WI38 (cell line): ENCODE measurements at regions not wholly inside any gene's neighbourhood (a gene's known extent, or its start where the extent isn't known, plus 50 kb on each side); places are given as distances from the start of the nearest gene placed in this dataset.
"Not testable (repeated sequence)": the region's sequence is repeated elsewhere in the genome, so short reads cannot be mapped to it uniquely, and the experiment has no call there.

Experiments used
- H3K4me3 ChIP-seq: 2 replicates; pipeline ENCODE4 v1.5.1; 2011; ENCODE audit warnings: low read depth, mild to moderate bottlenecking, control low read depth, low read length
- TF ChIP-seq, protein P1 (sequence below): IDR thresholded peaks from 2 replicates; pipeline ENCODE4 v1.5.1; 2012; ENCODE audit warnings: low read depth, mild to moderate bottlenecking, control low read depth, low read length

- H3K4me3 ChIP-seq = no peak overlapping the region
- TF ChIP-seq, protein P1, sequence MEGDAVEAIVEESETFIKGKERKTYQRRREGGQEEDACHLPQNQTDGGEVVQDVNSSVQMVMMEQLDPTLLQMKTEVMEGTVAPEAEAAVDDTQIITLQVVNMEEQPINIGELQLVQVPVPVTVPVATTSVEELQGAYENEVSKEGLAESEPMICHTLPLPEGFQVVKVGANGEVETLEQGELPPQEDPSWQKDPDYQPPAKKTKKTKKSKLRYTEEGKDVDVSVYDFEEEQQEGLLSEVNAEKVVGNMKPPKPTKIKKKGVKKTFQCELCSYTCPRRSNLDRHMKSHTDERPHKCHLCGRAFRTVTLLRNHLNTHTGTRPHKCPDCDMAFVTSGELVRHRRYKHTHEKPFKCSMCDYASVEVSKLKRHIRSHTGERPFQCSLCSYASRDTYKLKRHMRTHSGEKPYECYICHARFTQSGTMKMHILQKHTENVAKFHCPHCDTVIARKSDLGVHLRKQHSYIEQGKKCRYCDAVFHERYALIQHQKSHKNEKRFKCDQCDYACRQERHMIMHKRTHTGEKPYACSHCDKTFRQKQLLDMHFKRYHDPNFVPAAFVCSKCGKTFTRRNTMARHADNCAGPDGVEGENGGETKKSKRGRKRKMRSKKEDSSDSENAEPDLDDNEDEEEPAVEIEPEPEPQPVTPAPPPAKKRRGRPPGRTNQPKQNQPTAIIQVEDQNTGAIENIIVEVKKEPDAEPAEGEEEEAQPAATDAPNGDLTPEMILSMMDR = no peak
Measured at GRCh38 chr20:53826090-53826489, 232.5 kb upstream of the ZNF217 start.

- no peak overlapping the region for H3K4me3 ChIP-seq
- TF ChIP-seq, protein P1 = no peak
Measured at GRCh38 chr20:53825282-53825681, 231.6 kb upstream of the ZNF217 start.

GRCh38 chr20:53824779-53825178 is 231.1 kb upstream of the ZNF217 start:
- H3K4me3 ChIP-seq = no peak overlapping the region
- TF ChIP-seq, protein P1 = no peak

- TF ChIP-seq, protein P1 = no peak
Measured at GRCh38 chr20:53823121-53823764, 229.6 kb upstream of the ZNF217 start.

DNA sequence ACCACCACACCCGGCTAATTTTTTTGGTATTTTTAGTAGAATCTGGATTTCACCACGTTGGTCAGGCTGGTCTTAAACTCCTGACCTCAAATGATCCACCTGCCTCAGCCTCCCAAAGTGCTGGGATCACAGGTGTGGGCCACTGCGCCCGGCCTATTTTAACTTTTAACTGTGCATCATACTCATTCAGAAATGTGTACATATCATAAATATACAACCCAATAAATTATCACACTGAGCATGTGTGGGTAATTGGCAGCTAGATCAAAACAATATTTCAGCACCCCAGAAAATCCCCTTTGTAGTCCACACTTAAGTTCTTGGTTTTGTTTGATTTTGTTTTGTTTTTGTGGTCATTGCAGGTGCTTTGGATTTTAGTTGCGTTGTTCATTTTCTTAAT is 228.9 kb upstream of the ZNF217 start:
- TF ChIP-seq, protein P1 = no peak
- no peak overlapping the region for H3K4me3 ChIP-seq

More at GRCh38 chr20:53823121-53823764, 229.6 kb upstream of the ZNF217 start:
- no peak overlapping the region for H3K4me3 ChIP-seq

- TF ChIP-seq, protein P1 = no peak
- no peak overlapping the region for H3K4me3 ChIP-seq
Measured at GRCh38 chr20:53819973-53820451, 226.4 kb upstream of the ZNF217 start.

GRCh38 chr20:53818457-53819177 is 225.0 kb upstream of the ZNF217 start:
- TF ChIP-seq, protein P1 = no peak
- no peak overlapping the region for H3K4me3 ChIP-seq

GRCh38 chr20:53817513-53817912 is 223.9 kb upstream of the ZNF217 start:
- not testable (repeated sequence) for H3K4me3 ChIP-seq
